KMS-11 (cell line): ENCODE measurements at regions not wholly inside any gene's neighbourhood (a gene's known extent, or its start where the extent isn't known, plus 50 kb on each side); places are given as distances from the start of the nearest gene placed in this dataset.

Experiments used
- H2AFZ ChIP-seq: fragments of 200-600 bp; sonication (generic); 2 replicates; pipeline ENCODE4 v1.6.1; 2016; ENCODE audit warnings: antibody characterized with exemption, mixed run types, low read depth
- H3K27ac ChIP-seq: fragments of 200-600 bp; sonication (generic); 2 replicates; pipeline ENCODE4 v1.6.1; 2016; ENCODE audit warnings: mild to moderate bottlenecking, mixed run types
- H3K27me3 ChIP-seq: fragments of 200-600 bp; sonication (generic); 2 replicates; pipeline ENCODE4 v1.6.1; 2017; ENCODE audit warnings: mild to moderate bottlenecking, low read depth, mixed run types, moderate library complexity; ENCODE audit not compliant: insufficient read depth
- H3K36me3 ChIP-seq: fragments of 200-600 bp; sonication (generic); 2 replicates; pipeline ENCODE4 v1.6.1; 2017; ENCODE audit warnings: mild to moderate bottlenecking, mixed run types; ENCODE audit not compliant: insufficient read depth
- H3K4me1 ChIP-seq: fragments of 200-600 bp; sonication (generic); 2 replicates; pipeline ENCODE4 v1.6.1; 2016; ENCODE audit warnings: mild to moderate bottlenecking, low read depth, mixed run types; ENCODE audit not compliant: poor library complexity, severe bottlenecking
- H3K4me2 ChIP-seq: fragments of 200-600 bp; sonication (generic); 2 replicates; pipeline ENCODE4 v1.7.0; 2016; ENCODE audit warnings: mild to moderate bottlenecking, mixed run types
- H3K4me3 ChIP-seq: fragments of 200-600 bp; sonication (generic); IDR thresholded peaks from 2 replicates; pipeline ENCODE4 v1.6.1; 2017; ENCODE audit warnings: low read depth, low read length, mixed read lengths; ENCODE audit not compliant: insufficient read depth
- H3K79me2 ChIP-seq: fragments of 200-600 bp; sonication (generic); 2 replicates; pipeline ENCODE4 v1.6.1; 2016; ENCODE audit warnings: low read depth, mixed run types; ENCODE audit not compliant: insufficient read depth
- H3K9ac ChIP-seq: fragments of 200-600 bp; sonication (generic); 2 replicates; pipeline ENCODE4 v1.6.1; 2016; ENCODE audit warnings: mild to moderate bottlenecking, mixed run types
- H4K20me1 ChIP-seq: fragments of 200-600 bp; sonication (generic); 2 replicates; pipeline ENCODE4 v1.6.1; 2016; ENCODE audit warnings: mild to moderate bottlenecking, mixed run types; ENCODE audit not compliant: insufficient read depth
- CTCF ChIP-seq: fragments of 200-600 bp; sonication (generic); conservative IDR thresholded peaks from 2 replicates; pipeline ENCODE4 v1.6.1; 2017; ENCODE audit warnings: low read depth, mild to moderate bottlenecking, antibody characterized with exemption, low read length, moderate library complexity, mixed read lengths

GRCh38 chr3:132229641-132230040, 87.6 kb upstream of the ACP3 start:
- Histone ChIP-seq H3K4me2 (no peak overlapping the region), H3K36me3 (no peaks in the 10 kb centered on the region), H3K4me3 (no peak overlapping the region), H3K27me3 (no peaks in the 10 kb centered on the region), H3K27ac (no peak overlapping the region), H3K4me1 (peaks cover 29% of the 10 kb centered on the region), H4K20me1 (no peaks in the 10 kb centered on the region), H2AFZ (no peak overlapping the region), H3K79me2 (no peaks in the 10 kb centered on the region), H3K9ac (no peak overlapping the region)
- no peak for TF ChIP-seq CTCF

GRCh38 chr3:132230156-132231000, 86.8 kb upstream of the ACP3 start:
- Histone ChIP-seq H3K9ac (no peak overlapping the region), H3K27me3 (no peaks in the 10 kb centered on the region), H4K20me1 (no peaks in the 10 kb centered on the region), H3K36me3 (no peaks in the 10 kb centered on the region), H2AFZ (no peak overlapping the region), H3K4me1 (peaks cover 33% of the 10 kb centered on the region), H3K27ac (no peak overlapping the region), H3K79me2 (no peaks in the 10 kb centered on the region), H3K4me3 (no peak overlapping the region), H3K4me2 (no peak overlapping the region)
- no peak for TF ChIP-seq CTCF

DNA sequence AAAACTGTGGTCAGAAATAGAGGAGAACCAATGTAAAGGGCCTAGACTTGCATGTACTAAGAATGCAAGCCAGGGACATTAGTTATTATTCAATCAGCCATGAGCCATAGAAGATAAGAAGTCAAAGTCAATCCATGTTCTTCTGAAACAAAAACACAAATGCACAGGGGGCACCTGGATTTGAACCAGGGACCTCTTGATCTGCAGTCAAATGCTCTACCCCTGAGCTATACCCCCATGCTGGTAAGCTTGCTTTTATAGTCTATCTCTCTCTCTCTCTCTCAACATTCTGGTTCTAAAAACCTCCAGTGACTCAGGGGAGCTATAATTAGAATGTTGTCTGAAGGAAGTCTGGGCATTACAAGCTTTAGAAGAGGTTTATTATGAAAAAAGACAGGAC, 85.6 kb upstream of the ACP3 start:
- H3K36me3 ChIP-seq, result no peaks in the 10 kb centered on the region

GRCh38 chr3:132232231-132232792, 84.9 kb upstream of the ACP3 start:
- Histone ChIP-seq H3K4me2 (peak overlapping the region; percentile 3; the same call in 1 of the 2 replicates), H4K20me1 (no peaks in the 10 kb centered on the region), H3K36me3 (no peaks in the 10 kb centered on the region), H2AFZ (no peak overlapping the region), H3K4me3 (no peak overlapping the region), H3K27me3 (no peaks in the 10 kb centered on the region), H3K27ac (no peak overlapping the region), H3K9ac (no peak overlapping the region), H3K4me1 (peaks cover 52% of the 10 kb centered on the region), H3K79me2 (no peaks in the 10 kb centered on the region)
- no peak for TF ChIP-seq CTCF

More for the DNA sequence above, 85.6 kb upstream of the ACP3 start:
- no peak overlapping the region for H3K4me3 ChIP-seq
- H3K4me1 ChIP-seq, result peaks cover 45% of the 10 kb centered on the region
- no peak overlapping the region for H2AFZ ChIP-seq
- no peaks in the 10 kb centered on the region for H3K27me3 ChIP-seq
- H3K27ac ChIP-seq, result no peak overlapping the region
- no peak overlapping the region for H3K9ac ChIP-seq
- H3K4me2 ChIP-seq, result peak overlapping the region; percentile 3; the same call in 1 of the 2 replicates
- TF ChIP-seq CTCF, result no peak
- H3K79me2 ChIP-seq, result no peaks in the 10 kb centered on the region
- no peaks in the 10 kb centered on the region for H4K20me1 ChIP-seq
